ENCODE measurements at regions not wholly inside any gene's neighbourhood (a gene's known extent, or its start where the extent isn't known, plus 50 kb on each side); places are given as distances from the start of the nearest gene placed in this dataset.
"Not testable (repeated sequence)": the region's sequence is repeated elsewhere in the genome, so short reads cannot be mapped to it uniquely, and the experiment has no call there.

GRCh38 chr17:31675392-31675791 lies 183.7 kb downstream of the COPRS start:
- H3K14ac ChIP-seq (ENCODE audit: insufficient read length); H3K4me3 ChIP-seq (ENCODE audit: extremely low read depth in 1 of 4, insufficient read depth in 2 of 4, low read depth in 3 of 4, low read length in 4 of 4); H4K91ac ChIP-seq (replicated peaks; ENCODE audit: insufficient read length, low read length); H3K18ac ChIP-seq (ENCODE audit: extremely low read depth, low read length); H3K4ac ChIP-seq (replicated peaks; ENCODE audit: insufficient read length, low read depth, low read length); H3K79me1 ChIP-seq (ENCODE audit: low read depth, low read length); FAIRE-seq; H2AFZ ChIP-seq (ENCODE audit: low read length); H4K8ac ChIP-seq (ENCODE audit: extremely low read depth, insufficient read depth, low read length); H3K4me2 ChIP-seq (ENCODE audit: insufficient read depth in 1 of 2, low read depth in 2 of 2, low read length in 2 of 2); H3K79me2 ChIP-seq (ENCODE audit: control insufficient read depth in 1 of 2, insufficient read depth in 2 of 2, low read length in 2 of 2); H3K56ac ChIP-seq (replicated peaks; ENCODE audit: insufficient read length, low read depth, low read length); CTCF ChIA-PET (ENCODE audit: partially characterized antibody); H3K4me1 ChIP-seq (replicated peaks in 1 of 4; ENCODE audit: control insufficient read depth in 3 of 4, insufficient read depth in 4 of 4, low read length in 3 of 4); H3K36me3 ChIP-seq (ENCODE audit: control insufficient read depth in 2 of 4, insufficient read depth in 4 of 4, low read length in 3 of 4); POLR2A ChIA-PET (ENCODE audit: partially characterized antibody); H3K9ac ChIP-seq (replicated peaks in 1 of 4; ENCODE audit: extremely low read depth in 1 of 4, low read depth in 3 of 4, low read length in 3 of 4); DNase-seq (ENCODE audit: low read depth in 1 of 2, low spot score in 2 of 2); H2BK15ac ChIP-seq (ENCODE audit: low read length); H3K27me3 ChIP-seq (replicated peaks in 1 of 4; ENCODE audit: control insufficient read depth in 3 of 4, extremely low read depth in 1 of 4, insufficient read depth in 3 of 4, low read length in 3 of 4); H4K20me1 ChIP-seq (replicated peaks in 1 of 2; ENCODE audit: control insufficient read depth in 1 of 2, insufficient read depth in 2 of 2, low read length in 2 of 2); H3K23ac ChIP-seq (ENCODE audit: insufficient read length); H4K5ac ChIP-seq (ENCODE audit: insufficient read length, low read depth, low read length); H3K27ac ChIP-seq (ENCODE audit: low read depth, low read length); H2BK120ac ChIP-seq (replicated peaks; ENCODE audit: low read depth, low read length); H2BK12ac ChIP-seq (ENCODE audit: low read depth, low read length); H2BK5ac ChIP-seq (ENCODE audit: low read depth, low read length); H3K23me2 ChIP-seq (ENCODE audit: low read depth, low read length); H2AK5ac ChIP-seq (ENCODE audit: low read depth, low read length); H2BK20ac ChIP-seq (ENCODE audit: low read length): not testable (repeated sequence)
- peaks cover 4 to 10% of the 10 kb centered on the region in 2 experiments for H3K9me3 ChIP-seq (ENCODE audit: insufficient read depth in 2 of 2, low read depth in 1 of 2, low read length in 1 of 2)
- WGBS, 2 experiments (ENCODE audit: extremely low coverage in 1 of 2, insufficient coverage in 1 of 2, insufficient read length in 1 of 2, insufficient replicate concordance in 2 of 2, low coverage in 1 of 2, low lambda C conversion rate in 2 of 2, missing lambda C conversion rate in 1 of 2): 86% methylated on average over 5 of the region's 5 CpGs; no CpG with 5 or more reads in 1 of the 2 experiments

Data from H1 (cell line).